GM19397 (cell line): ENCODE measurements at regions not wholly inside any gene's neighbourhood (a gene's known extent, or its start where the extent isn't known, plus 50 kb on each side); places are given as distances from the start of the nearest gene placed in this dataset.

ENCODE experiments used
- ATAC-seq: cut with Tn5 transposase; IDR thresholded peaks from one replicate; pipeline ENCODE4 v1.9.1; 2021; ENCODE audit warnings: mild to moderate bottlenecking, moderate library complexity; ENCODE audit not compliant: unreplicated experiment

DNA sequence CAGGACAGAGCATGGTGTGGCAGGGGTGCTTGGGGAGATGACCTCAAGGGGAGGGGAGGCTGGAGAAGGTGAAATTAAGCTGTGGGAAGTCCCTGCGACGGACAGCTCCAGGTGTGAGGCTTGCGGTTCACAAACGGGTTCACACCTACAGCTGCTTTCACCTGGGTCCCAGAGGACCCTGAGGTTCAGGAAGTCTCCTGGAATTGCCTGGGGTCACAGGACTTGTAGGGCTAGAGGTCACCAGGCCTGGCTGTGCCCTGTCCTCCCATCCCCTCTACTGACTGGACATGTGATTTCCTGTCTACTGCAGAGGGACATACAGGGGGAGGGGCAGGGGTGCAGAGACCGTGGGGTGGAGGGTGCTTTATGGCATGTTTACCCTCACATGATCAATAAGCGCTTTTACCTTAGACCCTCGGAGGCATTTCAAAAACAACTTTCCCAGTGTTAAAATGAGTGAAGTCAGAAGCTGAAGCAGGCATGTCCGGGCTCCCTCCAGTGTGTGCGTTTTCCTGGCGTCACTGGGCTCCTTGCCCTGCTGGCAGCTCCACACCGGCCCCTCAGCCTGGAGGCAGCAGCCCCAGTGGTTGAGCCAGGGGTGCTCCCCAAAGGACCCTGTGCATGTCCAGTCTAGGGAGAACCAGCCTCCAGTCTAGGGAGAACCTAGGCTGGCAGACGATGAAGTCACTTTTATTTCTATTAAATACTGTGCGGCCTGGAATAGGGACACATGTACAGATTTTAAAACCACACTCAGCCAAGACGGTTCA lies 66.6 kb upstream of the IGFBP3 start:
- ATAC-seq: no peak

DNA sequence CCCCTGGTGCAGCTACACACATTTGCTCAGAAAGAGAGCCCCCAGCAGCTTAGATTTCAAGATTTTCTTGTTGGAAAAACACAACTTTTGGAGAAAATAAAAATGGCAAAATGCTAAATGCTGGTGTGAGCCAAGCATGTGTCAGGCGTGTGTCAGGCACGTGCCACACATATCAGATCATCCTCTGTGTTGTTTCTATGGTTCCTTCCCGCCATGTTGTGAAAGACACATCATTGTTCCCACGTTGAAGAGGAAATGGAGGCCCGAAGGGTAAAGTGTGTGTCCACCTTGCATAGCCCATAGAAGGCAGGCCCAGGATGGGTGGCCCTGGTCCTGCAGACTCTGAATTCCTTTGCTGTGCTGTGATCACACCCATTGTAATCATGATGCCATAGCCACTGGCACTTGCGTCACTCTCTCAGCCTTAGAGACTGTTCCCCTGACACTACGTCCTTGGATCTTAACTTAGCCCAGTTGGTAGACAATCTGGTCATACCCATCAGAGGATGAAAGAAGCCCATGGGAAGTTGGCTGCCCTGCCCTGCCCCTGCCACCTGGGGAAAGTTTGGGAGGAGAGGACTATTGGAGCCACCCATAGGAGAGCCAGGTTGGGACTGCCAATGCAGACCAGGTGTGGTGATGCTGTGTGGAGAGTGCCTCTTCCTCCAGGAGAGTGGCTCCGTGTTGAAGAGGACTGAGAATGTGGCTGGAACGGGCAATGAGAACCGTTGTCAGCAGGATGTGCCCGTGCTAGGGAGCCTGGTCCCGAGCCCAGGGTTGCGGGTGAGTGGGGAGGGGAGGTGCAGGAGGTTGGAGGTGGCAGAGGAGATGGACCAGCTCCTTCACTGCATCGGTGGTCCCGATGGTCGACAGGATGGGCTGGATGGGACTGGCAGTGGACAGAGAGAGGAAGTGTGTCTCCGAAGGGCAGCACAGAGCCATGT lies 65.6 kb upstream of the IGFBP3 start:
- ATAC-seq: no peak

GRCh38 chr7:45985902-45986301 lies 64.8 kb upstream of the IGFBP3 start:
- no peak for ATAC-seq

- ATAC-seq: no peak
These were observed 63.6 kb upstream of the IGFBP3 start for GRCh38 chr7:45984386-45985295.

DNA sequence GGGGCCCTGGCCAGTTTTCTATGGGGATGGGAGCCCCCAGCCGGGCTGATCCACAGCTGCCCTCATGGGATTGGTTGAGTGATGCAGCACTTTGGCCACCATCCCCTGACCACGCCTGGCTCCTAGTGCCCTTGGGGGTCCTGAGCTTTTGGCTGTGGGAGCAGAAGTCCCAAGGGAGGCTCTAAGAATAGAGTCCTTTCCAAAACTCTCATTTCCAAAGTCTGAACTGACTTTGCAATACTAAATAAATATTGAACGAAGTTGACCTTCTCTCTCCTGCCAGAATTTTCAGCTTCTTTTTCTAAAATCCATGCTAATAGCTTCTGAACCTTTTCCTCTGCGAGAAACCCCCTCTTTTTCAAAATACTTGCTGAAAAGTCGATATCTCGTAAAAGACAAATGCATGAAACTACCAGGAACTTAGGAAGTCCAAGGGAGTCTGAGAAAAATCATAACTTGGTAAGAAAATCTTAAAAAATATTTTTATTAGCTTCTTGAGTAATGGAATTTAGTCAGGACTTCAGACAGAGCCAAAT lies 62.7 kb upstream of the IGFBP3 start:
- ATAC-seq: no peak

DNA sequence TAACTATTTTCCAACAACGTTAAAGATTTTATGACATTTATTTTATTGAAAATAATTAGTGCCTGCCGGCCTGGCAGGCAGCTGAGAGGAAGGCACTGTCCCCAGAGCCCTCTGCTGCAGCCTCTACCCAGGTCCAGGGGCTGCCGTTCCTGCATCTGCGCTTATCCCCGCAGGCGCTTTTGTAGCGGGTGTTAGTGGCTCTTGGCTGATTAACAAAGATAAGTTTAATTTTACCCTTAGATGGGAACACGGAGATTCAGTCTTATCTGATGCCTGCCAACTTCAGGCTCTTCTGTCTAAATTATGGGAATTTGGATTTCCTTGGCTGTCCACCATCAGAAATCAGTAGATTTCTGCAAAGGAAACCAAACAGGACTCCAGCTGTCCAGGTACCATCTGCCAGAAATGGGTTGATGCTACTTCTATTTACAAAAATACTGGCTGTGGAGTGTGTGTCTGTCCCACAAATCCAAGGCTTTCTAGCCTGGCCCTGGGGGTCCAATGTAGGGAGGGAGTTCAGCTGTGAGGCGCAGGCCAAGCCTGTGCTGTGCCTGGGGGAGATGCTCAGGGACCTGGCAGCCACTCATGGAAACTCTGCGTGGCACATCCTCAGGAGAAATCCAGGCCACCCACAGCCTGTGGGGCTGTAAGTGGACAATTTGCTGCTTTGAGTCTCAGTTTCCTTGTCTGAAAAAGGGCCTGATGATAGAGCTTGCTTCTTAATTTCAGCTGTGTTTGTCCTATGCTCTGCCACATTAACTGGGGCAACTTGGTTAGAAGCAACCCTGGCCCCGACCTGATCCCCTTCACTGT lies 62.0 kb upstream of the IGFBP3 start:
- ATAC-seq: no peak

GRCh38 chr7:45982132-45982531 lies 61.1 kb upstream of the IGFBP3 start:
- ATAC-seq: no peak

DNA sequence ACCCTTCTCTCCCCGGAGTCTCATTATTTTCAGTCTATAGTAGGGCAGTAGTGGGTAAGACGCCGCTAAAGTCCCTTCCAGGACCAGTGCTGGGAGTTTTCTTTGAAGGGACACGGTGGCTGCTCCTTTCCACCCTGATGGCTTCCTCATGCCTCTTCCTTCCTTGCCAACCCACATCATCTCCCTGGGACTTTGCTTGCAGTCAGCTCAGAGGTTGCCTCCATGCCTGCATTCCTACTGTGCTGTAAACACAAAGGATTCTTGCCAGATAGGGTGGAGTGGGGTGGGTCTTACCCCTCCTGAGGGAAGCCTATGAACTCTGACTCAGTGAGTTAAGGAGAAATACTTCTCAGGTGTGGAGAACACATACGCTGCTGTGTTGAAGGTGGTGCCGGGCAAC lies 59.9 kb upstream of the IGFBP3 start:
- no peak for ATAC-seq

DNA sequence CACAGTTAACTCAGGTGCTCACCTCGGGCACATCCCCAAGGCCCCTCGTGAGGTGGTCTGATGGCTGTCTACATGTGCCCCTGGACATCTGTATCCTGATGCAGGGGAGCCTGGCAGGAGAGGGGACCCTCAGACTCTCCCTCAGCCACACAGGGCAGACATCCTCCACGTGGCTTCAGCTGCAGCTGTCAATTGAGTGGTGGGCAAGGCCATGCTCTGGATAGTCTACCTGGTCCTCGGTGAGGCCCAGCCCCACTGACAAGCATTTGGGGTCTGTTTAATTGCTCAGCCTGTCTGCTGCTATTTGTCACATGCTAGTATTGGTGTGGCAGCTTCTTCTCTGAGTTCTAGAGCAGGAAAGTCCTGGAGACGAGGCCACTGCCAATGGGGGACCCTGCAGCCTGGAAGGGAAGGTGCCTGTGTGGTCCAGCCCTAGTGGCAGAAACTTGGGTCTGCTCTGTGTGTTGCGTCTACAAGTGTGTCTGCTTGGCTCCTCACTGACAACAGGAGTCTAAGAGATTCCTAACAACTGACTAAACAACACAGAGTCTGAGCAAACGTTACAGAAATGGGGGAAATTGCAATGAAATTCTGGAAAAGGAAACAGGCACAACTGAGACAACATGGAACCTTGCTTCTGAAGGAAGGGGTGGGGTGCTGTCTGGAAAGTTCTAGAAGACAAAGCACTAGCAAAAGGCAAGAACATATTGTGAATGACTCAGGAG lies 59.3 kb upstream of the IGFBP3 start:
- no peak for ATAC-seq

- no peak for ATAC-seq
These were observed 58.5 kb upstream of the IGFBP3 start for GRCh38 chr7:45979275-45980180.

GRCh38 chr7:45978731-45979211 lies 57.7 kb upstream of the IGFBP3 start:
- no peak for ATAC-seq

GRCh38 chr7:45978010-45978681 lies 57.1 kb upstream of the IGFBP3 start:
- ATAC-seq: no peak

- ATAC-seq: no peak
These were observed 56.2 kb upstream of the IGFBP3 start for GRCh38 chr7:45977256-45977780.

GRCh38 chr7:45976485-45976856 lies 55.4 kb upstream of the IGFBP3 start:
- ATAC-seq: no peak

DNA sequence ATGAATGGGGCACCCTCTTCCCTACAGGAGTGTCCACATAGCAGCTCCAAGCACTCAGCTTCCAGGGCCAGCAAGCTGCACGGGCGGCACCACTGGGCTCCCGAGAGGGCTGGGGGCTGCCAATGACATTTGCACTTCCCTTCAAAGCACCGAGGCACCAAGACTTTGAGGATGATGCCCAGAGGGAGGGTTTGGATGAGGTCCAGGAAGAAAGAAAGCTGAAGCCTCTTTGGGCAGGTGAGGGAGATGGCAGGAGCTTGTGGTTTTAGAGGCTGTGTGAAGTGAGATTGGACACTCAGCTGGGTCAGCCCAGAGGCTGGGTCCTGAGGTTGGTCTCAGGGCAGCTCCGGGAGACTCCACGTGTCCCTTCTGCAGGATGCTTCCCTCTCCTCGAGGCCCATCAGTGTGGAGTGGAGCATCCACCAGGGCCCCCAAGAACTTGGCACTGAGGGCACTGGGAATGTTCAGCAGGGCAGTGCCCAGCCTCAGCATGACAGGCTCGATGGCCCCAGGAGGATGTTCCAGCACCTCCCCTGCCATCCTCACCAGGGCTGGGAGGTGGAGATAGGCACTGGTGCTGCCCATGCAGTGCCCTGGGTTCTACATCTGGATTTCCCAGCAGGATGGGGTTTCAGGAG lies 54.9 kb upstream of the IGFBP3 start:
- ATAC-seq: no peak

- ATAC-seq: no peak
These were observed 54.3 kb upstream of the IGFBP3 start for GRCh38 chr7:45975367-45975766.
